Stimulated activated naive CD8-positive, alpha-beta T cell treated with anti-CD3 and anti-CD28 coated beads, Interleukin-15, Interleukin-2, amounts not matched to agents 100 ng/mL and 50 ng/mL, for 24 hours (primary cell): ENCODE measurements at regions not wholly inside any gene's neighbourhood (a gene's known extent, or its start where the extent isn't known, plus 50 kb on each side); places are given as distances from the start of the nearest gene placed in this dataset.

Experiments used
- H3K27ac Mint-ChIP-seq: one replicate; pipeline ENCODE4 v1.8.0; 2021; ENCODE audit warnings: mild to moderate bottlenecking, mixed read lengths
- H3K27me3 Mint-ChIP-seq: one replicate; pipeline ENCODE4 v1.8.0; 2021; ENCODE audit warnings: mixed read lengths
- H3K36me3 Mint-ChIP-seq: one replicate; pipeline ENCODE4 v1.8.0; 2021; ENCODE audit warnings: low read depth, mixed read lengths
- H3K4me1 Mint-ChIP-seq: one replicate; pipeline ENCODE4 v1.8.0; 2021; ENCODE audit warnings: low read depth, mixed read lengths
- H3K4me3 Mint-ChIP-seq: one replicate; pipeline ENCODE4 v1.8.0; 2021; ENCODE audit warnings: mild to moderate bottlenecking, mixed read lengths
- H3K9me3 Mint-ChIP-seq: one replicate; pipeline ENCODE4 v1.8.0; 2021; ENCODE audit warnings: mixed read lengths

DNA sequence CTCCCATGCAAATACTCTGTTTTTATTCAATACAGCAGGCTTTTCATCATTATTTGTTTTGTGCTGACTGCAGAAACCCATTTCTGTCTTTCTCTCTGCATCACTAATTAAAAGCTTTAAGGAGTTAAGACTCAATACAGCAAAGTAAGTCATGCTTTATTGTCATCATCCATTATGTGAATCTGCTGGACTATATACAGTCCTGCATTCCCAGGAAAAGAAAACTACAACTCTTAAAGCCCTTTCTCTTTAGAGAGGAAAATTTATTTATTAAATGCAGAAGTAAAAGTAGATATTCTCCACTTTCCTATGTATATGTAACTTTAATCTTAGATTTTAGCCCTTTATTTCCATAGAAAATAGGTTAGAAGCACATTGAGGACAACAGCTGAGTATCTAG, 706.6 kb upstream of the RGMB start:
- Mint-ChIP-seq H3K36me3 (no peaks in the 10 kb centered on the region), H3K4me1 (peaks cover 11% of the 10 kb centered on the region), H3K4me3 (no peak overlapping the region), H3K27ac (no peak overlapping the region), H3K27me3 (no peaks in the 10 kb centered on the region), H3K9me3 (no peaks in the 10 kb centered on the region)

DNA sequence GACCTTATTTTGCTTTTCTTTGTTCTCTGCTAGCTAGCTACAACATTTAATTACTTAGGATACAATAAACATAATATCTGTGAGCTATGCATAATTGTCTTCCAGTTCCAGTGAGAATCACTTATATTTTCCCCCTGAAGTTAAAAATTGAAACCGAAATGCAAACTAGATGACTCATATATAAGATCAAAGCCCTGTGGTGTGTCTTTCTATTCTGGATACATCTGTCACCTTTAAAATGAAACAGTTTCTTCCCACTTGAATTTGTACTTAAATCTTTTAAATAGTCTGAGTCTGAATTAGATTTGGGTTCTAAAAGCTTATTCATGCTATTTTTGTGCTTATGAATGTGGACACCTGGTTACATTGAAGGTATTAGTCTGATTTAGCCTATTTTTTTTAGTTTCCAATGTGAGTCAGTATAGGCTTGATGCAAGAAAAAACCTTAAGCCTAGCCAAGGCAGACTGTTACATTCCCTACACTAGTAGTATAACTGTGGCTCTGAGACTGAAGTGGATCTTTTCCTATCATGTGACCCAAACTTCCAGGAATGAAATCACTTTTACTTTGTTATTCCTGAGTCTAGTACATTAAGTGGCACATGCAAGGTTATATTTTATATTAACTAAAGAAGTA, 703.5 kb upstream of the RGMB start:
- Mint-ChIP-seq H3K9me3 (no peaks in the 10 kb centered on the region), H3K4me3 (no peak overlapping the region), H3K4me1 (peaks cover 11% of the 10 kb centered on the region), H3K27ac (no peak overlapping the region), H3K27me3 (no peaks in the 10 kb centered on the region), H3K36me3 (no peaks in the 10 kb centered on the region)

DNA sequence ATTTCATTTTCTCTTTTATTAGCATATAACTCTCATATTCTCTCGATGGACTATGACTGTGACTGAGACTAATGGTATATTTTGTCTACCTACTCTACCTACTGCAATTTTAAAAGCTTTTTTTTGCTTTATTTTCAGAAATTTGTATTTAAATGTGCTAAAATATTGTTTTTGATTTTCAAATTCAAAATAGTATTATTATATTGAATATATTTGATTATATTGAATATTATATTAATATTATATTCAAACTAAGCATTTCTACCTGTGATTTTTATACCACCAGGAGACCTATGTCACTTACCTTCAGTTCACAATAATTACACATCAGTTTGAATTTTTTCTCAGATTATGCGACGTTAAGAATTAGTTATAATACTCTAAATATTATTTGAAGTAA, 700.5 kb upstream of the RGMB start:
- no peak overlapping the region for H3K27ac Mint-ChIP-seq
- H3K27me3 Mint-ChIP-seq = no peaks in the 10 kb centered on the region
- H3K9me3 Mint-ChIP-seq = no peaks in the 10 kb centered on the region
- H3K36me3 Mint-ChIP-seq = no peaks in the 10 kb centered on the region
- H3K4me1 Mint-ChIP-seq = peaks cover 11% of the 10 kb centered on the region
- H3K4me3 Mint-ChIP-seq = no peak overlapping the region

DNA sequence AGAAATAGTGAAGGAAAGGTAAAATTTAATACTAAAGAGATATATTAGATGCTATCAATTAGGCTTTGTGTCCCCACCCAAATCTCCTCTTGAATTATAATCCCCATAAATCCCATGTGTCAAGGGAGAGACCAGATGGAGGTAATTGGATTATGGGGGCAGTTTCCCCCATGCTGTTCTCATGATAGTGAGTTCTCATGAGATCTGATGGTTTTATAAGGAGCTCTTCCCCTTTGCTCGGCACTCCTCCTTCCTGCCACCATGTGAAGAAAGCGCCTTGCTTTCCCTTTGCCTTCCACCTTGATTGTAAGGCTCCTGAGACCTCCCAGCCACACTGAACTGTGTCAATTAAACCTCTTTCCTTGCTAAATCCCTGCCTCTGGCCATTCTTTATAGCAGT, 697.0 kb upstream of the RGMB start:
- Mint-ChIP-seq H3K27me3 (no peaks in the 10 kb centered on the region), H3K9me3 (no peaks in the 10 kb centered on the region), H3K36me3 (no peaks in the 10 kb centered on the region), H3K4me1 (no peaks in the 10 kb centered on the region), H3K27ac (no peak overlapping the region), H3K4me3 (no peak overlapping the region)

DNA sequence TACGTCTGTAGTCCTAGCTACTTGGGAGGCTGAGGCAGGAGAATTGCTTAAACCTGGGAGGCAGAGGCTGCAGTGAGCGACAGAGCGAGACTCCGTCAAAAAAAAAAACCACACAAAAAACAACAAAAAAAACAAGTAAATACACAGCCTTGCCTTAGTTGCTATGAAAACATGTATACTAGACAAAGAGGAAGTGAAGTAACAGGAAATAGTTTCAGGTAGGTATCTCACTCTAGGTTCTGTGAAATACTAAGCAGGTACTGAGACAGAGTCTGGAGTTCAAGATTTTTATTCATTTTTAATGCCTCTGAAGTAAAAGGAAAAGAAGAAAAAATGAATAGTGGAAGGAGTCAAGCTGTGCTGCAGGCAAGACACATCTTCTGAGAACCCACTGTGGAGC, 687.9 kb upstream of the RGMB start:
- no peaks in the 10 kb centered on the region for H3K36me3 Mint-ChIP-seq
- H3K9me3 Mint-ChIP-seq = no peaks in the 10 kb centered on the region
- H3K4me1 Mint-ChIP-seq = no peaks in the 10 kb centered on the region
- H3K4me3 Mint-ChIP-seq = no peak overlapping the region
- H3K27ac Mint-ChIP-seq = no peak overlapping the region
- no peaks in the 10 kb centered on the region for H3K27me3 Mint-ChIP-seq

DNA sequence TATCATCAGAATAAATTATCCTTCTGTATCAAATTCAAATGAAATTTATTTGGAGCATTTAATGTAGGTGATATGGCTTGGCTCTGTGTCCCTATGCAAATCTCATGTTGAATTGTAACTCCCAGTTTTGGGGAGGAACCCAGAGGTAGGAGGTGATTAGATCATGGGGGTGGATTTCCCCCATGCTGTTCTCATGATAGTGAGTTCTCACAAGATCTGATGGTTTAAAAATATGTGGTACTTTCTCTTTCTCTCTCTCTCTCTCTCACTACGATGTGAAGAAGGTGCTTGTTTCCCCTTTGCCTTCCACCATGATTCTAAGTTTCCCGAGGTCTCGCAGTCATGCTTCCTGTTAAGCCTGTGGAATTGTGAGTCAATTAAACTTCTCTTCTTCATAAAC, 678.4 kb upstream of the RGMB start:
- Mint-ChIP-seq H3K4me3 (no peak overlapping the region), H3K27me3 (no peaks in the 10 kb centered on the region), H3K9me3 (no peaks in the 10 kb centered on the region), H3K27ac (no peak overlapping the region), H3K4me1 (no peaks in the 10 kb centered on the region), H3K36me3 (no peaks in the 10 kb centered on the region)

DNA sequence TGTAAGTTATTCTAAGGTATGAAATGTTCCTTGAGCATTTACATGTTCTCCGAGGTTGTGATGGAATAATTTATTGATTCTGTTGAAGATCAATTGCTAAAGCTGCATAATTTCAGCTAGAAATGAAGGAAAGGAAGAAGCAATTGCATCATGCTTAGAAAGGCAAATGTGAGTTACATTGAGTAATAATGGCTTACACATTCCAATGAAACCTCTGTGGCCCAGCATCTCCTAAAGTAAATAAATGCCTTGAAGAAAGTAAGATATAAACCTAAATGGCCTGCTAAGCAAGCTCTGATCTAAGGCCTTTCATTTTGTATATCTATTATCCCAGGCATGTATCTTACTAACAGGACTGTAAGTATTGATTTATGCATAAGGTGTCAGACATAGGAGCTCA, 677.3 kb upstream of the RGMB start:
- Mint-ChIP-seq H3K9me3 (no peaks in the 10 kb centered on the region), H3K27me3 (no peaks in the 10 kb centered on the region), H3K36me3 (no peaks in the 10 kb centered on the region), H3K4me1 (no peaks in the 10 kb centered on the region), H3K4me3 (no peak overlapping the region), H3K27ac (no peak overlapping the region)

DNA sequence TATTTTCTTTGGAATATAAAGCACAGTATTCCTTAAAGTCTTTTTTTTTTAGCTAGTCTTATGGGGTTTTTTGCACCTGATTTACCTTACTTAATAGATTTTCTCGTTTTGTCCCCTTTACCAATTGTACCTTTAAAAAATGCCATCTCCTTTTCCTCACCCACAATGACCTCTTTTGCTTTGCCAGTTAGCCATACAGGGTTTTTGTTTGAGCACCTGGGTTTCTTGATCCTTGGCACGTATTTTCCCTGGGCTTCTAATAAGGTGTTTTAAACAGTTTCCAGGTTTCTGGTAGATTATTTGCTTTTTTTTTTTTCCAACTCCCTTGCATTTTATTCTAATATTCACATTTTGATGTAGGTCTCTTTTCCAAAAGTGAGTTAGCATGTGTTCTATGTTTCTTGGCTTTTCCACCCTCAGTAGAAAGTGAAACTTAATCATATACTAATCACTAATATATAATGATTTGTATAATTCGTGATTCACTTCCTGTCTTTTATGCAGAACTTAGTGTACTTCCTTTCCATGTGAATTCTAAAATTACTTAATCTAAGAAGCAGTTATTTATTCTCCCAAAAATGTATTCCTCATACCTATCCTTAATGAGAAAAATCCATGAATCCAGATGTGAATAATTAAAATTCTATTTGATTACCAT, 673.9 kb upstream of the RGMB start:
- Mint-ChIP-seq H3K4me3 (no peak overlapping the region), H3K27ac (no peak overlapping the region)

DNA sequence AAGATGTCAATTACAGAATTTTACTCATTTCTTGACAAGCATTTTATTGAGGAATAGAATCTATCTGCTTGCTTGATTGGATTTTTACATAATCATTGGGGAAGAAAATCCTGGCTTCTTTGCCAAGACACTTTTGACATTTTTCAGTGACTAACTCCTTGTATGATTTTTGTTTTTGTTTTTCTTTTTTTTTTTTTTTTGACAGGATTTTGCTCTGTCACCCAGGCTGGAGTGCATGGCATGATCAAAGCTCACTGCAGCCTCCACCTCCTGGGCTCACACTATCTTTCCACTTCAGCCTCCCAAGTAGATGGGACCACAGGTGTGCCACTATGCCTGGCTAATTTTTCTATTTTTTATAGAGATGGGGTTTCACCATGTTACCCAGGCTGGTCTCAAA, 672.3 kb upstream of the RGMB start:
- H3K4me1 Mint-ChIP-seq = no peaks in the 10 kb centered on the region
- peaks cover 3% of the 10 kb centered on the region for H3K9me3 Mint-ChIP-seq
- no peaks in the 10 kb centered on the region for H3K36me3 Mint-ChIP-seq
- H3K27me3 Mint-ChIP-seq = peaks cover 3% of the 10 kb centered on the region
- no peak overlapping the region for H3K27ac Mint-ChIP-seq
- no peak overlapping the region for H3K4me3 Mint-ChIP-seq

More for the DNA sequence above, 673.9 kb upstream of the RGMB start:
- Mint-ChIP-seq H3K9me3 (peaks cover 3% of the 10 kb centered on the region), H3K36me3 (no peaks in the 10 kb centered on the region), H3K4me1 (no peaks in the 10 kb centered on the region), H3K27me3 (peaks cover 3% of the 10 kb centered on the region)

DNA sequence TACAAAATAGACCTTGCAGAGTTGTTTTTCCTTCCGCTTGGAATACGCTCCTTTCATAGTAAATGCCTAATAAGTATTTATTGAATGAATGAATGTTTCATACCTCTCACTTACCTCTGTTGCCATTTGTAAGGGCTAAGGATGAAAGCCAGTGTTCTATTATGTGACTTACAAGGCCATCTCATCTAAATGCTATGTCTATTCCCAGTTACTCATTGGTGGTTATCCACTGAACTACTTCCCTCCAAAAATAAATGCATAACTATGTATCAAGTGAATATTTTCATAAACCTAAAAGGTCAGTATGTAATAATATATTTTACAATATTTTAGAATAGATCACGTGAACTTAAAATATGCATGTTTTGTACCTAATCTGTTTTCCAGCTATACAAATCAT, 670.5 kb upstream of the RGMB start:
- Mint-ChIP-seq H3K4me3 (no peak overlapping the region), H3K27ac (no peak overlapping the region), H3K36me3 (no peaks in the 10 kb centered on the region), H3K27me3 (peaks cover 8% of the 10 kb centered on the region), H3K4me1 (no peaks in the 10 kb centered on the region), H3K9me3 (peaks cover 3% of the 10 kb centered on the region)

DNA sequence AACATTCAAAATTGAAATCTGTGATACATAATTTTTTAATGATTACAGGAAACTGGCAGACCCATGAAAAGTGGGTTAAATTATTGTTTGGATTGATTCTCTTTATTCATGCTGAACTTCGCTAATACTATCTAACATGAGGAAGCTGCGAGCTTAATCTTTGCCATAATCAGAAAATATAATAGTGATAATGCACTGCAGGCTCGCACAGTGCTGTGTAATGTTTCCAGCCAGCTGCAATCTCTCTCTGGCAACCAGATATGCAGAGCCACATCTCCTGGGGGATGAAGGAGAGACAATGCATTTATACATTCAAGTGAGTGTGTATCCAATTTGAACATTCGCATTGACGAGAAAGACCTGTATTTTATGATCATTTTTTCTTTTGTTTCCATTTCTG, 669.7 kb upstream of the RGMB start:
- Mint-ChIP-seq H3K27me3 (peaks cover 8% of the 10 kb centered on the region), H3K4me3 (no peak overlapping the region), H3K36me3 (no peaks in the 10 kb centered on the region), H3K4me1 (no peaks in the 10 kb centered on the region), H3K27ac (no peak overlapping the region), H3K9me3 (peaks cover 3% of the 10 kb centered on the region)

DNA sequence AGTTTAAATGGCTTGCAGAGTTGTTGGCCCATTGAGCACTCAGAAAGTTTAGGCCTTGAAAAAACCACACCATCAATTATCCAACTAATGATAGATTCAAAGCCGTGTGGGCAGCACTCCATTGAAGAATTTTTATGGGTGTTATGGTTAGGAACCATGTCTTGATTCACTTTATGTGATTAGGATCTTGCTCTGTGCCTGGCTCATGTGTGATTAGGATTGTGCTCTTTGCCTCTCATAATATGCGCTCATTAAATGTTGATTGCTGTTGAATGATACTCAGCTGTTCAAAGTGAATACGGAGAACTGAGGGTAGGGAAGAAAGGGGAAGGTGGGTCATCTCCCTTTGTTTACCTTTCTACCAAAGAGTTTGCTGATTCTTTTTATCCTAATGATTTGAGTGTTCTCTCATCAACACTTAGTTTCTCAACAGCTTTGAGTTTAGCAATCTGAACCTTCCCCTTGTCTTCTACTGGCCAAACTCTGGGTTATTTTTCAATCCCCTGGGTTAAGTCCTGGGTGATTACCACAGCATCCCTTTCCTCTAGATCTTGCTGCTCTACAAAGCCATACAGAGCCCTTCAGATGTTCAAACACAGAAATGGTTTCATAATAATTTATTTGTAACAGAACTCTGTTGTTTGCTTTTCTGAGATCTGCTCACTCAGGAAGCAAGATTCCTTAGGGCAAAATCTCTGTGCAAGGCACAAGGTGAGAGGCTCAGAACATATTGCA, 668.8 kb upstream of the RGMB start:
- Mint-ChIP-seq H3K4me3 (no peak overlapping the region), H3K4me1 (no peaks in the 10 kb centered on the region), H3K36me3 (no peaks in the 10 kb centered on the region), H3K9me3 (peaks cover 3% of the 10 kb centered on the region), H3K27me3 (peaks cover 8% of the 10 kb centered on the region), H3K27ac (no peak overlapping the region)

DNA sequence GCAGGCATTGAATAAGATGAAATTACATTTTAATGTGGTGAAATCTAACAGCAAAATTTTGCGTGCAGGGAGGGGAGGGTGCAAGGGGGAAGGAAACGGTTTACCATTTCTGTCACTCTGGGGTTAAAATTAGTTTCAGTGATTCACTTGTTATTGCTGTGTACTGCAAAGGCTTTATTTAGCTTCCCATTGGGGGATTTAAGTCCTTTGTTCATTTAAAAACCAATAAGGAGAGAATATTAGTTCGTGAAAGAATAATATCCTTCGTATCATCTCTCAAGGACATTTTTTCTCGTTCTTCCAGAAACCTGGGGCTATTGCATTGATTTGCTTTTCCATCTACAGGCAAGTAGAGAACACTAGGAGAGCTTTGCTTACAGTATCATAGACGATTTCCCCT, 667.8 kb upstream of the RGMB start:
- Mint-ChIP-seq H3K27me3 (peaks cover 8% of the 10 kb centered on the region), H3K4me1 (no peaks in the 10 kb centered on the region), H3K27ac (no peak overlapping the region), H3K9me3 (peaks cover 3% of the 10 kb centered on the region), H3K36me3 (no peaks in the 10 kb centered on the region), H3K4me3 (no peak overlapping the region)

DNA sequence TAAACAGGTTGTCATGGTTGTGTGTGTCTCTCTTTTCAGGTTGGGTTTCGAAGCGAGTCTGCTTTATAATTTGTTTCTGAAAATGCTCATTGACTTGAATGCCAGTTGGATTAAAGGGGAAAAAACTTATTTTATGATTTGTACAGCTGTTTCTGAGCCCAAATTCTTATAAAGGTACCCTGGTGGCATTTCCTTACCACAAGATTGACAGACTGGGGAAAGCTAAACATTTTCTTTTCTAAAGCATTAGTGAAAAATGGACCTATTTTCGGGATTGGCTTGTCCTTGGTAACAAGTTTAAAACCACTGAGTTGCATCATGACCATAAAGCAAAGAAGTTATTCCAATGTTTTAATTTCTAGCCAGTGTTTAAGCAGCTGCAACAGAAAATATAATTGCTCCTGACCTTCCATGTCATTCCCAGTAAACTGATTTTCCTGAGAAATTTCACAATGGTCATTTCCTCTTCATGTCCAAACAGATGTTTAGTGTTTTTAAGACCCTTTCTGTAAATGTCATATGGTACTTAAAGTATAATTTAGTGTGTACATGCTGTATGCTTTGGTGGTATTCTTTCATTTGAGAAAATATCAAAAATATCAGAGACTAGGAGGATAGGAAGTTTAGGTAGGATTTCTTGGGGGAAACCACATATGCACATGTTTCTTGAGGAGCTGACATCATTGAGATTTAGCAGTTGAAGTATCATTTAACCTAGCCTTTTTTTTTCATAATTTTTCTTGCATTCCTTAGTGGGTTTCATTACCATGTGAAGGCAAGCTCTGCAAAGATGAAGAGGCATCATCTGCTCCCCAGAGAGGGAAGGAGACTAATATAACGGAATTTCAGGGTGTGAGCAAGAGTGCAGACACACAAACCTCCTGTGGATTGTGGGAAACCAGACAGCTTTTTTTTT, 667.1 kb upstream of the RGMB start:
- Mint-ChIP-seq H3K36me3 (no peaks in the 10 kb centered on the region), H3K27me3 (peaks cover 8% of the 10 kb centered on the region), H3K9me3 (peaks cover 3% of the 10 kb centered on the region), H3K27ac (no peak overlapping the region), H3K4me1 (no peaks in the 10 kb centered on the region), H3K4me3 (no peak overlapping the region)

DNA sequence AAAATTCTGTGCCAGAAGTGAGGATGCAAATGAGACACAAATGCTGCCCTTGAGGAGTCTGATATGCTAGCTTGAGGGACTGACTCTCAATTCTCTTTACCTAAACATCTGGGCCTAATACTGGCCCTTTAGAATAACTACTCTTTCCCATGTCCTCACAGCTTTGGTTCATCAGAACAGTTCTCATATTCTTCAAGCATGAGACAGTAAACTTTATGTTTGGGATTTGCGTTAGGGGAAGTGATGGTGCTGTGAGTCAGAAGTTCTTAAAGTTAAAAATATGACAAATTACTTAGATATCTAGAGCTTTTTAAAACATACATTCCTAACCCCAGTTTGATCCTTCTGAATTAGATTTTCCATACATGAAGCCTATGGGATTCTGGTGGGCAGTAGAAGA, 665.0 kb upstream of the RGMB start:
- H3K4me1 Mint-ChIP-seq = no peaks in the 10 kb centered on the region
- H3K9me3 Mint-ChIP-seq = peaks cover 3% of the 10 kb centered on the region
- no peak overlapping the region for H3K27ac Mint-ChIP-seq
- H3K27me3 Mint-ChIP-seq = peaks cover 8% of the 10 kb centered on the region
- no peaks in the 10 kb centered on the region for H3K36me3 Mint-ChIP-seq
- no peak overlapping the region for H3K4me3 Mint-ChIP-seq
